Smooth muscle cell (in vitro differentiated cells): ENCODE measurements at regions not wholly inside any gene's neighbourhood (a gene's known extent, or its start where the extent isn't known, plus 50 kb on each side); places are given as distances from the start of the nearest gene placed in this dataset.

ENCODE experiments used
- DNase-seq: peaks from one replicate; lab custom pipeline; 2025; ENCODE audit not compliant: unreplicated experiment; lab: John Stamatoyannopoulos, UW
- H2AFZ ChIP-seq: fragments of 200-600 bp; sonication (generic); 2 replicates; pipeline ENCODE4 v1.6.0; 2016; ENCODE audit warnings: antibody characterized with exemption, low read depth, mild to moderate bottlenecking
- H3F3A ChIP-seq: fragments of 200-600 bp; sonication (generic); 2 replicates; pipeline ENCODE4 v1.6.0; 2017; ENCODE audit warnings: antibody characterized with exemption, low read depth
- H3K27ac ChIP-seq: fragments of 200-600 bp; sonication (generic); 2 replicates; pipeline ENCODE4 v1.5.1; 2016; ENCODE audit warnings: low read depth, mild to moderate bottlenecking
- H3K27me3 ChIP-seq: fragments of 200-600 bp; sonication (generic); 2 replicates; pipeline ENCODE4 v1.6.1; 2016; ENCODE audit warnings: low read depth, mild to moderate bottlenecking
- H3K36me3 ChIP-seq: fragments of 200-600 bp; sonication (generic); 2 replicates; pipeline ENCODE4 v1.5.1; 2016; ENCODE audit warnings: low read depth
- H3K4me1 ChIP-seq: fragments of 200-600 bp; sonication (generic); 2 replicates; pipeline ENCODE4 v1.5.1; 2016; ENCODE audit warnings: low read depth
- H3K4me2 ChIP-seq: fragments of 200-600 bp; sonication (generic); 2 replicates; pipeline ENCODE4 v1.6.0; 2016; ENCODE audit warnings: mild to moderate bottlenecking
- H3K4me3 ChIP-seq: fragments of 200-600 bp; sonication (generic); 2 replicates; pipeline ENCODE4 v1.5.1; 2016; ENCODE audit warnings: mild to moderate bottlenecking
- H3K79me2 ChIP-seq: fragments of 200-600 bp; sonication (generic); 2 replicates; pipeline ENCODE4 v1.6.0; 2016; ENCODE audit warnings: low read depth, mild to moderate bottlenecking
- H3K9ac ChIP-seq: fragments of 200-600 bp; sonication (generic); 2 replicates; pipeline ENCODE4 v1.6.0; 2016; ENCODE audit warnings: low read depth
- H3K9me3 ChIP-seq: fragments of 200-600 bp; sonication (generic); replicated peaks from 2 replicates; pipeline ENCODE4 v1.5.1; 2016; ENCODE audit warnings: low read depth
- H4K20me1 ChIP-seq: fragments of 200-600 bp; sonication (generic); 2 replicates; pipeline ENCODE4 v1.6.0; 2016; ENCODE audit warnings: low read depth
- CTCF ChIP-seq: fragments of 200-600 bp; sonication (generic); IDR thresholded peaks from 2 replicates; pipeline ENCODE4 v1.5.1; 2017; ENCODE audit warnings: borderline replicate concordance, mild to moderate bottlenecking, antibody characterized with exemption; ENCODE audit not compliant: insufficient read depth, poor library complexity, severe bottlenecking
- whole genome bisulfite sequencing: methylation state at CpG from one replicate; pipeline ENCODE4 v1.1.7; 2016; ENCODE audit warnings: low lambda C conversion rate; 5-methylcytosine and 5-hydroxymethylcytosine counted together

- H3K4me1 ChIP-seq: peaks cover 5% of the 10 kb centered on the region
- WGBS: 85% methylated on average over 6 of the region's 6 CpGs
- no peak overlapping the region for H3K4me2 ChIP-seq
- H3K79me2 ChIP-seq: no peaks in the 10 kb centered on the region
- H3K27me3 ChIP-seq: no peaks in the 10 kb centered on the region
- H3F3A ChIP-seq: no peaks in the 10 kb centered on the region
- no peaks in the 10 kb centered on the region for H3K9me3 ChIP-seq
- H2AFZ ChIP-seq: no peak overlapping the region
- no peak overlapping the region for H3K9ac ChIP-seq
- TF ChIP-seq CTCF: no peak
- no peak overlapping the region for H3K4me3 ChIP-seq
- no peaks in the 10 kb centered on the region for H4K20me1 ChIP-seq
- H3K36me3 ChIP-seq: no peaks in the 10 kb centered on the region
- DNase-seq: no peak
- H3K27ac ChIP-seq: no peak overlapping the region
These were observed 385.4 kb upstream of the RBFOX1 start for GRCh38 chr16:6947291-6947690.

- Histone ChIP-seq H4K20me1 (no peaks in the 10 kb centered on the region), H3K27ac (no peak overlapping the region), H3K4me3 (no peak overlapping the region), H3F3A (no peaks in the 10 kb centered on the region), H3K27me3 (no peaks in the 10 kb centered on the region), H3K79me2 (no peaks in the 10 kb centered on the region), H3K9ac (no peak overlapping the region), H3K9me3 (no peaks in the 10 kb centered on the region), H3K4me2 (no peak overlapping the region), H2AFZ (no peak overlapping the region), H3K4me1 (peaks cover 5% of the 10 kb centered on the region), H3K36me3 (no peaks in the 10 kb centered on the region)
- 35% methylated on average over 1 of the region's 1 CpG for WGBS
- no peak for DNase-seq
- no peak for TF ChIP-seq CTCF
These were observed 385.8 kb upstream of the RBFOX1 start for GRCh38 chr16:6946802-6947201.

GRCh38 chr16:6946106-6946505, 386.5 kb upstream of the RBFOX1 start:
- no peaks in the 10 kb centered on the region for H4K20me1 ChIP-seq
- no peak for TF ChIP-seq CTCF
- no peak overlapping the region for H3K27ac ChIP-seq
- no peak overlapping the region for H3K4me3 ChIP-seq
- no peaks in the 10 kb centered on the region for H3K79me2 ChIP-seq
- H2AFZ ChIP-seq: no peak overlapping the region
- H3K4me2 ChIP-seq: no peak overlapping the region
- H3F3A ChIP-seq: no peaks in the 10 kb centered on the region
- no peaks in the 10 kb centered on the region for H3K9me3 ChIP-seq
- no peaks in the 10 kb centered on the region for H3K36me3 ChIP-seq
- WGBS: 80% methylated on average over 1 of the region's 1 CpG
- H3K9ac ChIP-seq: no peak overlapping the region
- DNase-seq: no peak
- H3K27me3 ChIP-seq: no peaks in the 10 kb centered on the region
- H3K4me1 ChIP-seq: peaks cover 5% of the 10 kb centered on the region

- no peak for DNase-seq
- H3K9me3 ChIP-seq: no peaks in the 10 kb centered on the region
- no peak for TF ChIP-seq CTCF
- H3K79me2 ChIP-seq: no peaks in the 10 kb centered on the region
- no peaks in the 10 kb centered on the region for H3F3A ChIP-seq
- no peak overlapping the region for H3K4me2 ChIP-seq
- no peak overlapping the region for H3K9ac ChIP-seq
- H3K36me3 ChIP-seq: no peaks in the 10 kb centered on the region
- WGBS: 92% methylated on average over 5 of the region's 5 CpGs
- H3K4me3 ChIP-seq: no peak overlapping the region
- H2AFZ ChIP-seq: no peak overlapping the region
- H3K4me1 ChIP-seq: no peaks in the 10 kb centered on the region
- H4K20me1 ChIP-seq: no peaks in the 10 kb centered on the region
- H3K27ac ChIP-seq: no peak overlapping the region
- H3K27me3 ChIP-seq: no peaks in the 10 kb centered on the region
These were observed 391.7 kb upstream of the RBFOX1 start for GRCh38 chr16:6940968-6941367.
